Left ventricle myocardium inferior (tissue), 1 donor: ENCODE measurements at regions not wholly inside any gene's neighbourhood (a gene's known extent, or its start where the extent isn't known, plus 50 kb on each side); places are given as distances from the start of the nearest gene placed in this dataset.

Experiments
- DNase-seq: peaks from one replicate; pipeline ENCODE4 v3.0.0-alpha.2; 2020
- H3K27ac ChIP-seq: fragments of 200-600 bp; replicated peaks from 2 replicates; pipeline ENCODE4 v1.8.0; 2021
- H3K27me3 ChIP-seq: fragments of 200-600 bp; 2 replicates; pipeline ENCODE4 v1.8.0; 2021; ENCODE audit warnings: low read depth
- H3K36me3 ChIP-seq: fragments of 200-600 bp; 2 replicates; pipeline ENCODE4 v1.8.0; 2021
- H3K4me1 ChIP-seq: fragments of 200-600 bp; 2 replicates; pipeline ENCODE4 v1.8.0; 2021
- H3K4me3 ChIP-seq: fragments of 200-600 bp; 2 replicates; pipeline ENCODE4 v1.8.0; 2021; ENCODE audit warnings: mild to moderate bottlenecking, moderate library complexity
- H3K9me3 ChIP-seq: fragments of 200-600 bp; replicated peaks from 2 replicates; pipeline ENCODE4 v1.8.0; 2021
- CTCF ChIP-seq: fragments of 200-600 bp; IDR thresholded peaks from 2 replicates; pipeline ENCODE4 v1.8.0; 2021; ENCODE audit warnings: antibody characterized with exemption, mild to moderate bottlenecking, borderline replicate concordance
- intact Hi-C: fragments of 100-400 bp; cut with micrococcal nuclease; formaldehyde crosslinking; loops from one replicate; pipeline ENCODE4 v1.11.0; 2022
- donor health status: DM: no; HTN: yes; CAD: no; lungs with severe emphysema.

GRCh38 chr17:55889271-55889670 lies 138.4 kb downstream of the PCTP start:
- H3K9me3 ChIP-seq, result no peaks in the 10 kb centered on the region
- intact Hi-C loops, result no loop called here
- H3K27ac ChIP-seq, result no peak overlapping the region
- no peak for DNase-seq
- H3K4me1 ChIP-seq, result no peaks in the 10 kb centered on the region
- no peak for TF ChIP-seq CTCF
- H3K4me3 ChIP-seq, result no peak overlapping the region
- H3K36me3 ChIP-seq, result no peaks in the 10 kb centered on the region
- peaks cover 8% of the 10 kb centered on the region for H3K27me3 ChIP-seq

GRCh38 chr17:55895112-55895759 lies 144.4 kb downstream of the PCTP start:
- DNase-seq, result no peak
- Histone ChIP-seq H3K4me3 (no peak overlapping the region), H3K27me3 (peaks cover 6% of the 10 kb centered on the region), H3K9me3 (no peaks in the 10 kb centered on the region), H3K4me1 (no peaks in the 10 kb centered on the region), H3K27ac (no peak overlapping the region), H3K36me3 (no peaks in the 10 kb centered on the region)
- no peak for TF ChIP-seq CTCF
- intact Hi-C loops, result no loop called here

GRCh38 chr17:55897301-55897700 lies 146.4 kb downstream of the PCTP start:
- no peak for TF ChIP-seq CTCF
- Histone ChIP-seq H3K27me3 (peaks cover 5% of the 10 kb centered on the region), H3K4me3 (no peak overlapping the region), H3K27ac (no peak overlapping the region), H3K36me3 (no peaks in the 10 kb centered on the region), H3K4me1 (no peaks in the 10 kb centered on the region), H3K9me3 (no peaks in the 10 kb centered on the region)
- intact Hi-C loops, result no loop called here
- no peak for DNase-seq

- DNase-seq, result no peak
- intact Hi-C loops, result no loop called here
- no peak for TF ChIP-seq CTCF
- Histone ChIP-seq H3K27ac (no peak overlapping the region), H3K36me3 (no peaks in the 10 kb centered on the region), H3K4me1 (no peaks in the 10 kb centered on the region), H3K27me3 (peaks cover 5% of the 10 kb centered on the region), H3K4me3 (no peak overlapping the region), H3K9me3 (no peaks in the 10 kb centered on the region)
Measured at GRCh38 chr17:55898195-55898594, 147.3 kb downstream of the PCTP start.

GRCh38 chr17:55900188-55900587 lies 149.3 kb downstream of the PCTP start:
- intact Hi-C loops, result no loop called here
- H3K36me3 ChIP-seq, result no peaks in the 10 kb centered on the region
- H3K4me1 ChIP-seq, result no peaks in the 10 kb centered on the region
- no peak overlapping the region for H3K27ac ChIP-seq
- no peak for TF ChIP-seq CTCF
- no peak for DNase-seq
- H3K9me3 ChIP-seq, result no peaks in the 10 kb centered on the region
- H3K4me3 ChIP-seq, result no peak overlapping the region
- H3K27me3 ChIP-seq, result no peaks in the 10 kb centered on the region
